GM19240 (cell line): ENCODE measurements at regions not wholly inside any gene's neighbourhood (a gene's known extent, or its start where the extent isn't known, plus 50 kb on each side); places are given as distances from the start of the nearest gene placed in this dataset.

ENCODE experiments used
- DNase-seq: peaks from one replicate; pipeline ENCODE4 v3.0.0; 2011; ENCODE audit warnings: low spot score; ENCODE audit not compliant: insufficient read length

- no peak for DNase-seq
Observed at GRCh38 chr13:74210693-74211393, 76.6 kb upstream of the KLF12 start.

GRCh38 chr13:74206855-74207254 is 72.7 kb upstream of the KLF12 start:
- DNase-seq: no peak

- DNase-seq: no peak
Observed at GRCh38 chr13:74206061-74206561, 71.9 kb upstream of the KLF12 start.

GRCh38 chr13:74205313-74205690 is 71.1 kb upstream of the KLF12 start:
- DNase-seq: no peak

GRCh38 chr13:74204602-74205312 is 70.6 kb upstream of the KLF12 start:
- DNase-seq: no peak

GRCh38 chr13:74203576-74203975 is 69.4 kb upstream of the KLF12 start:
- DNase-seq: no peak

GRCh38 chr13:74202129-74202813 is 68.1 kb upstream of the KLF12 start:
- no peak for DNase-seq

- no peak for DNase-seq
Observed at GRCh38 chr13:74201530-74201929, 67.3 kb upstream of the KLF12 start.

- no peak for DNase-seq
Observed at GRCh38 chr13:74200081-74200480, 65.9 kb upstream of the KLF12 start.

- no peak for DNase-seq
Observed at GRCh38 chr13:74197677-74198429, 63.6 kb upstream of the KLF12 start.

GRCh38 chr13:74194846-74195245 is 60.6 kb upstream of the KLF12 start:
- DNase-seq: no peak

- no peak for DNase-seq
Observed at GRCh38 chr13:74193391-74193790, 59.2 kb upstream of the KLF12 start.

- no peak for DNase-seq
Observed at GRCh38 chr13:74191410-74191809, 57.2 kb upstream of the KLF12 start.

GRCh38 chr13:74190999-74191398 is 56.8 kb upstream of the KLF12 start:
- DNase-seq: no peak

GRCh38 chr13:74187564-74187963 is 53.4 kb upstream of the KLF12 start:
- no peak for DNase-seq

- no peak for DNase-seq
Observed at GRCh38 chr13:74184283-74184682, 50.1 kb upstream of the KLF12 start.
